Activated CD4-positive, alpha-beta T cell treated with anti-CD3 and anti-CD28 coated beads, Interleukin-2, amount 50 U/mL, for 48 hours (primary cell): ENCODE measurements at regions not wholly inside any gene's neighbourhood (a gene's known extent, or its start where the extent isn't known, plus 50 kb on each side); places are given as distances from the start of the nearest gene placed in this dataset.
"Not testable (repeated sequence)": the region's sequence is repeated elsewhere in the genome, so short reads cannot be mapped to it uniquely, and the experiment has no call there.

Experiments used
- DNase-seq, 2 experiments: peaks; one replicate each; pipeline ENCODE4 v3.0.0-alpha.2; 2020

DNA sequence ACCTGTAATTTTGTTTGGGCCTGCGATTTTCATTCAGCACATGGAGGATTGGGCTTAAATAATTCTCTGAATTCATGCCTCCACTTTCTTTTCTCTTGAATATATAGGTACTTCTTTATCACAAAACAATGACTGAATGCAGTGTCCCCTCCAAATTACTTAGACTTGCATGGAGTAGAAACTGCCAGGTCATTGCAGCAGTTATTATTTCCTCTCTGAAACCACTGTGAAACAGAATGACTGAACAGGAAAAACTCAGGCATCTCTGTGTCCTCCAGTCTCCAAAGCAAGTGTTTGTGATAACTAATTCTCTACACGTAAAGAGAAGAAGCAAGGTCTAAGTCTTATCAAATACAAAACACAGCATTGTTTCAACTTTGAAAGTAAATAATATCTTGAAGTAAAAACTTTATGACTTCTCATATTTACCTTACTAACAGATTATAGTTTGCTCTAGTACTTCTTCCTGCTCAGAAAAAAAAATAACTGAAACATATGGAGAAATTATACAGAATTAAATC lies 144.5 kb upstream of the DIAPH2 start:
- DNase-seq = no peak

GRCh38 chrX:96546281-96546680 lies 138.4 kb upstream of the DIAPH2 start:
- DNase-seq = peak in 1 of 2 experiments; percentile 0

GRCh38 chrX:96551322-96551872 lies 133.2 kb upstream of the DIAPH2 start:
- DNase-seq = no peak

DNA sequence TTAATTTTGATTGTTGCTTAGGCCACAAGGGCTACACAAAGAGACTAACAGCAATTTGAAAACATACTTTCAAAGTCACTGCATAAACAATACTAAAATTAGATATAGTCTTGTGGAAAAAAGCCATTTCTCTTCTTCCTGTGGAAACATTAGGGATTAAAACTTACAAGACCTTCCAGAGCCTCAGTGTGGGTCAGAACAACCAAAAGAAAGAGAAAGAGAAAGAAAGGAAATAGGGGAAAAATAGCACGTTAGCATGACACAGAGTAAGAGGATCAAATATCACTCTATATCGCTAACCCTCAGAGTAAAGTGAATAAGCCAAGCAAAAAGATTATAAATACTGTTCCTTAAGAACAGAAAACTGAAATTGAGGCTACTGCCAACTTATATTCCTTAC lies 127.8 kb upstream of the DIAPH2 start:
- DNase-seq = no peak

DNA sequence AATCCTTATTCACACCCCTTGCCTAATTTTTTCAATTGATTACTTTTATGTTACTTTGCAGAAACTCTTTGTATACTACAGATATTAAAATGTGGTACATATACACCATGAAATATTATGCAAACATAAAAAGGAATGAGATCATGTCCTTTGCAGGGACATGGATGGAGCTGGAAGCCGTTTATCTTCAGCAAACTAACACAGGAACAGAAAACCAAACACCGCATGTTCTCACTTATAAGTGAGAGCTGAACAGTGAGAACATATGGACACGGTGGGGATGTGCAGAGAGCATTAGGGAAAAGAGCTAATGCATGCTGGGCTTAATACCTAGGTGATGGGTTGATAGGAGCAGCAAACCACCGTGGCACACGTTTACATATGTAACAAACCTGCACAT lies 123.5 kb upstream of the DIAPH2 start:
- not testable (repeated sequence) for DNase-seq

- no peak for DNase-seq
Measured at GRCh38 chrX:96563646-96564045, 121.0 kb upstream of the DIAPH2 start.

DNA sequence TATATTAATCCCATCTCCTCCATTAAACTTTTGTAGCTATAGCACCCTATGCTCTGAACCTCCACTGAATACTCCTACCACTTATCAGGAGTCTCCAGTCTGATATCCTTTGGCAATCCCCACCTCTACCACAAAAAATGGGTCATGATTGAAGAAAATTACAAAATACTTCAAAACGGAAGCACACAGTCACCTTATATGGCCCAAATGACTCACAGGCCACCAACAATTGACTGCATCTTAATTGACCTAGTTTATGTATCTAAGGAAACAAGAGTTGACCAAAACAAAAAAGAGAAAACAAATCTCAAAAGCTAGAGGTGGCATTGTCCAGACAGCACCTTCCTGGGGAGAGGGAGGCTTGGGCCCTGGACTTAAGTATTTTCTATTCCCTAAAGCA lies 120.0 kb upstream of the DIAPH2 start:
- no peak for DNase-seq

GRCh38 chrX:96566878-96567277 lies 117.8 kb upstream of the DIAPH2 start:
- DNase-seq = no peak

DNA sequence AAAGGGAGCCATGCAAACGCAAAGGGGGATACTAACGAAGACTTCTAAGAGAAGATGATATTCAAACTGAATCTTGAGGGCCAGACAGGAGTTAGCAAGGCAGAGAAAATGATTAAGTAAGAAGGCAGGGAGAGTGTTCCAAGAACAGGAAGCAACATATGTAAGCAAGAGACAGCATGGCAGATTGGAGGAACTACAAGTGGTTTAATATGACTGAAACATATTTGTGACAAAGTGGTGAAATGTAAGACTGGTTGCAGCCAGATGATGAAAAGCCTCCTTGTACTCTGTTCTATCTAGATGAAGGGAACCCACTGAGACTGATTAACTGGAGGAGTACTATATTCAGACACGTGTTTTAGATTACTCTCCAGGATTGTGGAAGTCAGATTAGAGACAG lies 116.6 kb upstream of the DIAPH2 start:
- no peak for DNase-seq

DNA sequence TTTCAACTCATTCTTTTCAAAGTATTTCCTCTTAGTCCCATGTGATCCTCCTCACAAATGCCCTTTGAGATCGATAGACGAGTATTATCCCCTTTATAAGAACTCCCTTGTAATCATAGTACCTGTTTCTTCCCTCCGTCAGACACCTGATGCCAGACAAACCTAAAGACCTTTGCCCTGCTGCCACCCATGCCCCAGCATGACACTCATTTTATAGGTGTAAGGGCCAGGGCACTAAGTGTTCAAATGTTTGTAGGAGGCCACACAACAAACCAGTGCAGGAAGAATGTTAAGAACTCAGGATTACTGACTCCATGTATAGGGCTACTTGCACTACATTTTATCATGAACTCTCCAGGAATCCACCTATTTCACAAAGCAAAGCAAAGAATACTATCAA lies 115.6 kb upstream of the DIAPH2 start:
- no peak for DNase-seq

- DNase-seq = no peak
Measured at GRCh38 chrX:96575011-96575410, 109.6 kb upstream of the DIAPH2 start.

GRCh38 chrX:96576368-96576767 lies 108.3 kb upstream of the DIAPH2 start:
- DNase-seq = no peak

DNA sequence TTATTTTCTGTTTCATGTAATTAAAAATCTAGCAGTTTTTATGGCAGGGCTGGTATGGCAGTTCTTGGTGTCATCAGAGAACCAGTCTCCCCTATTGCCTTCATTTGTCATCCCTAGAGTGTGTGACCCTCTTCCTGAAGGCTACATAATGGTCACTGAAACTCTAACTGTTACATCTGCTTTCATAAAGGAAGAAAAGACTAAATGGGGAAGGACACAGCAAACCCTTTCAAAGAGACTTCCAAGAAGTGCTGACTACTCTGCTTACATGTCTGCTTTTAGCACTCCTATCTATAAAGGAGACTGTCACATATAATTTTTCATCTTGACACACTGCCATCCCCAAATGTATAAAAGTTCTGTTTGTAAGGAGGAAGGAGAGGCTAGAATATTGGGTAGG lies 105.9 kb upstream of the DIAPH2 start:
- no peak for DNase-seq

- no peak for DNase-seq
Measured at GRCh38 chrX:96579252-96579651, 105.4 kb upstream of the DIAPH2 start.

- no peak for DNase-seq
Measured at GRCh38 chrX:96590403-96590802, 94.2 kb upstream of the DIAPH2 start.

DNA sequence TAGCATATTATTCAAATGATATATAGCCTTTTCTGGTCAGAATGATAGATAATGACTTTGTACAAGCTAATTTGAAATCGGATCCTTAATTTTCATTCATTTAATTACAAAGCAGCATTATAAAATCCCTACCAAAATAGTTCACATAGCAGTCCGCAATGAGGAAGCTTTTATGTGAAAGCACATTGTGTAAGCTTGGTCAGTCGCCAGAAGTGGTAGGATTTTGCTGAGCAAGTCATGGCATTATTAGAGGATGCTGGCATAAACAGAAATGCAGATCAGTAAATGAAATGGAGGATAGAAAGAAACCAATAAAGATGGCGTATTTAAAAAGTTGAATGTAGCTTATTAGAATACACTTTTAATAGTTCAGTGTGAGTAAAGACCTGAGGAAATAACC lies 93.2 kb upstream of the DIAPH2 start:
- DNase-seq = no peak

GRCh38 chrX:96597847-96598246 lies 86.8 kb upstream of the DIAPH2 start:
- DNase-seq = not testable (repeated sequence)

GRCh38 chrX:96611619-96612362 lies 72.9 kb upstream of the DIAPH2 start:
- DNase-seq = no peak

GRCh38 chrX:96615448-96615847 lies 69.2 kb upstream of the DIAPH2 start:
- DNase-seq = no peak

- no peak for DNase-seq
Measured at GRCh38 chrX:96619588-96619987, 65.1 kb upstream of the DIAPH2 start.

- DNase-seq = no peak
Measured at GRCh38 chrX:96621811-96622210, 62.8 kb upstream of the DIAPH2 start.
